GM13977 (cell line): ENCODE measurements at regions not wholly inside any gene's neighbourhood (a gene's known extent, or its start where the extent isn't known, plus 50 kb on each side); places are given as distances from the start of the nearest gene placed in this dataset.

Source experiments
- DNase-seq: peaks from one replicate; pipeline ENCODE4 v3.0.0; 2012; ENCODE audit warnings: low spot score
- in situ Hi-C: fragments of 300-500 bp; cut with MboI; formaldehyde crosslinking; loops from one replicate; pipeline ENCODE4 v1.12.0; 2022; ENCODE audit warnings: low sequenced_read_pairs, low pct_unique_long_range_greater_than_20kb, mixed read lengths, inconsistent platforms; ENCODE audit not compliant: unreplicated experiment
- TF ChIP-seq, protein P1 (sequence below): IDR thresholded peaks from 2 replicates; pipeline ENCODE4 v1.5.1; 2012; ENCODE audit warnings: mild to moderate bottlenecking, control low read depth; ENCODE audit not compliant: insufficient read depth; ENCODE audit errors: extremely low read depth, missing control alignments

DNA sequence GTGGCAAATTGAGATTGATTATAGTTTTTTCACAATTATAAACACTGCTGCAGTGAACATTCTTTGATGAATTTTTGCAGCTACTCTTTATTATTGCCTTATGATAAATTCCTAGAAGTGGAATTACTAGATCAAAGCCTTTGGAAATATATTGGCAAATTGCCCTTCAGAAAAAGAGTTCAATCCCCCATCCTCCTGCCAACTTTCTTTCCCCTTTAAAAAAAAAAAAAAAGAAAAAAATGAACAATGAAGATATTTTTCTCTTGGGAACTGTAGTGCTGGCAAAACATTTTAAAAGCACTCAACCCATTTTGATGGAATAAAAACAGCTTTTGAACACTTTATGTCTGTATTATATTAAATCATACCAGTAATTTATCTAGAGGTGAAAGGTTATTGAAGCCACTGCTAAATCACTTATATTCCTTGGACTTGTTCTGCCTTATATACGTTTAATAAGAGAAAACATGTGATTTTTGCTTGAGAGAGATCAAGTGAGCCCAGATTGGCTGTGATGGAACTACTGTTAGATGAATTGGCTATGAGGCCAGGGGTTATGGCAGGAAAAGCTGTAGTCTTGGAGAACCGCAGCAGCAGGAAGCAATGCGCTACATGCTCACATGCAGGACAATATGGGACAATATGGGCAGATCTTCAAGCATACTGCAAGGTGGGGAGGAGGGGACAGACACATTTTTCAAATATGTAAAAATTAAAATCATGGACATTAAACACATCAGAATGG, 212.8 kb upstream of the C2CD4B start:
- no peak for DNase-seq
- in situ Hi-C loops = no loop called here
- TF ChIP-seq, protein P1, sequence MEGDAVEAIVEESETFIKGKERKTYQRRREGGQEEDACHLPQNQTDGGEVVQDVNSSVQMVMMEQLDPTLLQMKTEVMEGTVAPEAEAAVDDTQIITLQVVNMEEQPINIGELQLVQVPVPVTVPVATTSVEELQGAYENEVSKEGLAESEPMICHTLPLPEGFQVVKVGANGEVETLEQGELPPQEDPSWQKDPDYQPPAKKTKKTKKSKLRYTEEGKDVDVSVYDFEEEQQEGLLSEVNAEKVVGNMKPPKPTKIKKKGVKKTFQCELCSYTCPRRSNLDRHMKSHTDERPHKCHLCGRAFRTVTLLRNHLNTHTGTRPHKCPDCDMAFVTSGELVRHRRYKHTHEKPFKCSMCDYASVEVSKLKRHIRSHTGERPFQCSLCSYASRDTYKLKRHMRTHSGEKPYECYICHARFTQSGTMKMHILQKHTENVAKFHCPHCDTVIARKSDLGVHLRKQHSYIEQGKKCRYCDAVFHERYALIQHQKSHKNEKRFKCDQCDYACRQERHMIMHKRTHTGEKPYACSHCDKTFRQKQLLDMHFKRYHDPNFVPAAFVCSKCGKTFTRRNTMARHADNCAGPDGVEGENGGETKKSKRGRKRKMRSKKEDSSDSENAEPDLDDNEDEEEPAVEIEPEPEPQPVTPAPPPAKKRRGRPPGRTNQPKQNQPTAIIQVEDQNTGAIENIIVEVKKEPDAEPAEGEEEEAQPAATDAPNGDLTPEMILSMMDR = no peak

DNA sequence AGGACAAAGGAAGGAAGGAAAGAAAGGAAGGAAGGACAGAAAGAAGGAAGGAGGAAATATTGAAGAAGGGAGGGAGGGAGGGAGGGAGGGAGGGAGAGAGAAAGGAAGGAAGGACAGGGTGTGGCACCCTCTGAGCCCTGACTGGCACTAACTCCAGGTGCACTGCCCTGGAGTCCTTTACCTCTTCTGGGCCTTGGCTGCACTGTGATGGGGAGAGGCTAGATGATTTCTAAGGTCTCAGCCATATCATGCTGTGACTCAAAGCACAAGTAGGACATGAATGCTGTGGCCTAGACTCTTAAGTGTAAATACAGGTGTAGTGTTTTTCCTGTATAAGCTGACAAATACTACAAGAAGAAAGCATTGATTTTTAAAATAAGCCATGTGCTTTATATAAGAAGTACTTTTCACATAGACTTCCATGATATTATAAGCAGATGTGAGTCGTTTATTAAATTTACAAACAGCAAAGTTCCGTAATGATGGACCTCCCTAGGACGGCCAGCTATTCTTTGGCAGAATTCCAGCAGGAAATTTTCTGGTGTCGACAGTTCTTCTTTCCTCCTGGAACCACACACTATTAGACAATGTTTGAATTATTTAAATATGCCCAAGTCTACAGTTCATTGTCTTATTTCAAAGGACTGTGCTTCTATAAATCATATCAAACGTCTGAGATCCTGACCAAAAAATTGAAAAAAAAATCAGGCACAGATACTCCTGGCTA, 213.8 kb upstream of the C2CD4B start:
- in situ Hi-C loops = no loop called here
- no peak for DNase-seq
- TF ChIP-seq, protein P1 = no peak

- in situ Hi-C loops = no loop called here
- DNase-seq = no peak
- TF ChIP-seq, protein P1 = no peak
These were observed 214.9 kb upstream of the C2CD4B start for GRCh38 chr15:62380011-62380410.

GRCh38 chr15:62382046-62382445, 217.0 kb upstream of the C2CD4B start:
- TF ChIP-seq, protein P1 = no peak
- in situ Hi-C loops = no loop called here
- DNase-seq = no peak

DNA sequence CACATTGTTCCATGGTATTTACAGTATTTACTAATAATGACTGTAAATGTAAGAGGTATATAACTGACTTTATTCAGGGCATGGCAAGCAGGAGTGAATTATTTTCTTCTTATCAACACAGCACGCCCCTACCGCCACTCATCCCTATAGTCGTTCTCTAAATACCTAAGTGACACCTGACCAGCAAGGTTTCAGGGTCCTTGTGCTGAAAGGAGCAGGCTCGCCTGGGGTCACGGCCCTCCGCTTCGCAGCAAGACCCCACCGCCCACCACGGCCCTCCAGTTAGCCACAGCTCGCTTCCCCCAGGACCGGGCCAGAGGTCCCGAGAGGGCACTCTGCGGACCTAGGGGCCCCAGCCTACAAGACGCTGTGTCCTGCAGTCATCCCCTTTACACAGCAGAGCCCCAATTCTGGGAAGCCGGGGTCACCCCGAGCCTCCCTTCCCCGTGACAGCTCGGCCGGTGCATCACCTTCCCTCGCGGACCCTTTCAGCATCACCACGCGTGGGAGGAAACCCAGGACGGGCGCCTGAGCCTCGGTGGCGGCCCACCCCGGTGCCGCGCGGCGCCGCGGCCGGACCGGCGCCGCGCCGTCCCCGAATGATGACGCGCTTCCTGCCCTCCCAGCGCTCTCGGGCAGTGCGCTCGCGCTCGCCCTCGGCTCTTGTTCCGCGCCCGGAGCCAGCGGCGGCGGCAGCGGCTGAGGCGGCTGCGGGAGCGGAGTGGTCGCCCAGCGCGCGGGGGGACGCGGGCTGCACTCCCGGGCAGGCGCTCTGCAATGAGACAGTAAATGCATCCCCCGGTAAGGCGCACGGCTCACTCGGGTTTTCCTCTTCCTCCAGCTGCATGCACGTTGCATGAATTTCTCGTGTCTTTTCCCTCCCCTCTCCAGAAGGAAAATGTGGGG, 225.1 kb upstream of the C2CD4B start, which contains the start of gene TLN2:
Gene TLN2 (plus strand): TSS at position 666 of the 906 bp plus-strand sequence.
- in situ Hi-C loops = no loop called here
- TF ChIP-seq, protein P1 = no peak
- peak; percentile 93 for DNase-seq
